HG02943 (cell line): ENCODE measurements at regions not wholly inside any gene's neighbourhood (a gene's known extent, or its start where the extent isn't known, plus 50 kb on each side); places are given as distances from the start of the nearest gene placed in this dataset.

ENCODE experiments used
- ATAC-seq: cut with Tn5 transposase; IDR thresholded peaks from one replicate; pipeline ENCODE4 v1.9.1; 2021; ENCODE audit warnings: mild to moderate bottlenecking, low read depth, moderate library complexity; ENCODE audit not compliant: unreplicated experiment

DNA sequence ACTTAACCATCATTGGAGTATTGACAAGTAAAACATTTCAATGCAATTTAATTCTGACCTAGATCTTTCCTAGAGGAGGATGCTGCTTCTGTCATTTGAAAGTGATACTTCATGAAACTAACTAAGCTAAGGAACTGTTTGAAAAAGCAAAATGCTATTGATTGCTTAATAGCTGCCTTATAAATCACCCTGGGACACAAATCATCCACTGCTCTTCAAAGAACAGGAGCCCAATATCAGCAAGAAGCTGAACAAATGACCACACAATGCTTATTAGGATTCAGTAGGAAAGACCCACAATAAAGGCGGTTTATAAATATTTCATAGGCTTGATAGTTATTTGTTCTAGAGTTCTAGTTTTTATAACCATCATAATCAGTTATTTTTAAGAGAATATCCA lies 216.3 kb downstream of the TEX36 start:
- ATAC-seq, result no peak

DNA sequence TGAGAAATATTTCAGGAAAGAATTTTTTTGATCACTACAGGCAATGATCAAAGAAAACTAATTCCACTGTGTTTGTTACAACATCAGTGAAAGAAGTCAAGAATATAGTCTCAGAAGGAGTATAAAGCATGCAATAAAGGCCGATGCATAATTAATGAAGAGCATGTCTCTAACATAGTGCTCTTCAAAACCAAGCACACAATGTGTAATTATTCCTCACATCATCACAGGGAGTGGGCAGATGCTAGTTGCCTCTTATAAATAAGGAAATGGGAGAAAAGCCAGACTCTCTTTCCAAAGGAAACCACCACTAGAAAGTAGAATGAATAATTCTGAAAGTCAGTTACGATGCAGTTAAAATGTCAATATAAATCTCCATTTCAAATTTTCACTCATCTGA lies 220.1 kb downstream of the TEX36 start:
- no peak for ATAC-seq

DNA sequence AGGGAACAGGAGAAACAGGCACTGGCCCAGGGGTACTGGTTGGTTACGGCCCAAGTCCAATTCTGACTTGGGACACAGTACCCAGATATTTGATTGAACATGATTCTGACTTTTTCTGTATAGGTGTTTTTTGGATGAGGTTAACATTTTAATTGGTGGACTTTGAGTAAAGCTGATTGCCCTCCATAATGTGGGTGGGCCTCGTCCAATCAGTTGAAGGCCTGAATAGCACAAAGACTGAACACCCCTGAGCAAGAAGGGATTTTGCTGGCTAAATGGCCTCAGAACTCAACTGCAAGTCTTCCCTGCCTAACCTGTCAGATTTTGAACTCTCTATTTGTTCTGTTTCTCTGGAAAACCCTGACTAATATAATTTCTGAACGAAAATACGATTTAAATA lies 222.6 kb downstream of the TEX36 start:
- no peak for ATAC-seq

DNA sequence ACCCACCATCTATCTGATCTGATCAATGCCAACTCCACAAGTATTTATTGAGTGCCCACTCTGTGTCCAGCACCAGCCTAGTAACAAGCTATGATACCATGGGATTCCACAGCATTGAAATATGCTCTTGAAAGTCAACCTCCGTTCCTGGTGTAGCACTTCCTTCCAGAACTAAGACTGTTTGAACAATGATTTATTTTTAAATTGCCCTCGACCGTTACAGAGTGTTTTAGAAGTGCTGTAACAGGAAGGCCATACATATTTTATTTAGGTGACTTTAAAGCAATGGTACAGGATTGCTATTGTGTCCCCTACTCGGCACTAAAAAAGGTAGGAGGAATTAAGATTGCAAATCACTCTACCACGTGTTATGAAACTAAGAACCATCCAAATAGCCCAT lies 225.6 kb downstream of the TEX36 start:
- no peak for ATAC-seq

DNA sequence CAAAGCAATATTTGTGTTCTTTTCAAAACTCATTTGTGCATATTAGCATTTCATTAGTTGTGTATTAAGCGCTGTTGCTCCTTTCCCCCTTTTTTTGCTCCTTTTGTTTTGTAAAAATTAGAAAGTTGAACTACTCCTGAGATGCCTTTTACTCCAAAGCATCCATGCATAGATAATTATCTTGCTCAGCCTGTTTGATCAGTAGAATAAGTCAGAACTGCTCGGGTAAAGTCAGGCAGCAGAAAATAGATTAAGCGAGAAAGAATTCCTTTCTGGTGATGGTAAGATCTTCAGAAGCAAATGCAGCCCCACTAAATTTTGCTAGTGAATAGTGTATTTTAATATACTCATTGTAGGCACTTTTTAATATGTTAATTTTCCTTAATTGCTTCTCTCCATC lies 227.1 kb downstream of the TEX36 start:
- no peak for ATAC-seq

DNA sequence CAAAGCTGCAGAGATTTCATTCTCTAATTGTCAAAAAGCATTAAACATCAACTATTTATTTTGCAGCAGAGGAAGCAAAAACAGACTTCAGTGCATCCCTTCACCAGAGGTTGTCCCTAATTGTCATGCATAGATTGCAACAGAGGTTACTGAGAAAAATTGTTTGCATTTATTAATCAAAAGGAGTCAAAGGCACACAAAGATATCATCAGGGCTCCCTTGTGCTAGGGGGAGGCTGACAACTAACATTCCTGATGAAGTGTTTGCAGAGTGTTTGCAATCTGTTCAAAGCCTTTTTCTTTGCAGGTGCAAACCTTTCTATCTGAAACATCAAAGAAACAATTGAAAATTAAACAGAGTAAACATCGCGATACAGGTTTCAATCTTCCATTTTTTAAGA lies 227.5 kb downstream of the TEX36 start:
- ATAC-seq, result no peak

DNA sequence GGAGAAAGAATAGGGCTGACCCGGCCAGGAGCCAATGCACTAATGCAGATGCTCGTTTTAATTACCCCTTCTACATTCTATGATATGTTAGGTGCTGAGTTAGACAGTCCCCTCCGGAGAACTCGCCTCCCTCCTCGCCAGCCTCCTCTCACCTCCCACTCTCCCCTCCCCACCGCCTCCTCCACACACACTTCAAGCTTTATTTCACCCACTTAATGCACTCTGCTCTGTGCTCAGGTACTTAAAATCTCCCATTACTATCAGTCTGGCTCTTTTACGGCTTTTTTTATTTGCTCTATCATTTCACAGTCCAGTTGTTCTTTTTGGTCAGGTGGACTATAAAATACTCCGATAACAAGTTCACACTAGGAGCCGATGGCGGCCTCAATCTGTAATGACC lies 231.6 kb downstream of the TEX36 start:
- ATAC-seq, result no peak

DNA sequence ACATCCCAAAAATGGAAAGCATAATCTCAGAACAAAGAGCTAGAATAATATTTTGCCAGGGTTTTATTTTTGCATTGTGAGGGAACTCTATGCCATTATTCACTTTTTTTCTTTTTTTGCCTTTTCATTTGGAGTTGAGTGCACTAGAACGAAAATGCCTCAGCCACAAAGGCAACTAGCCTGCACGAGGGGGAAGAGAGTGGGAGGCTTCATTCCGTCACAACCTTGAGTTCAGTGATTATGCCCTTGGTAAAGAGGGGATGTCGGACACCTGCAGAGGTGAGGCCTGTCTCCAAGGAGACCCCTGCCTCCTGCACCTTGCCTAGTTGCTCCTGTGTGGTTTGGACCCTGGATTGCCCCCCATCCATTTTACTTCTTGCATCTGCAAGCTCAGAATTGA lies 232.7 kb downstream of the TEX36 start:
- no peak for ATAC-seq

DNA sequence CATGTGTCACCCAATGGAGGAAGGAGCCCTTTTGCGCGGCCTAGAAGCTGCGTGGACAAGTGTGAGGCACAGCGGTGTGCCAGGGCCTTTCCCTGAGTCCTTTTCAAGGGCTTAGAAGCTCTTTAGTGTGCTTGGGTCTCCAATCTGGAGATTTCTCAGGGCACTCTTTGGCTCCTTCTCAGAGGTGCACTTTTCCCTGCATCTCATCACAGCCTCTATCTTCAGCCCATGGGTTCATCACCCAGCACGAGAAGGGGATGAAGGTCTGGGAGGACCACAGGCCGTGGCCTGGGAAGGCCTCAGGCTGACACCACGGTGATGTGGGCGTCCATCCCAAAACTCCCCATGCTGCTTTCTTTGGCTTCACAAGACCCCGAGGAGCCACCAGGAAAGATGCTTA lies 233.4 kb downstream of the TEX36 start:
- no peak for ATAC-seq

DNA sequence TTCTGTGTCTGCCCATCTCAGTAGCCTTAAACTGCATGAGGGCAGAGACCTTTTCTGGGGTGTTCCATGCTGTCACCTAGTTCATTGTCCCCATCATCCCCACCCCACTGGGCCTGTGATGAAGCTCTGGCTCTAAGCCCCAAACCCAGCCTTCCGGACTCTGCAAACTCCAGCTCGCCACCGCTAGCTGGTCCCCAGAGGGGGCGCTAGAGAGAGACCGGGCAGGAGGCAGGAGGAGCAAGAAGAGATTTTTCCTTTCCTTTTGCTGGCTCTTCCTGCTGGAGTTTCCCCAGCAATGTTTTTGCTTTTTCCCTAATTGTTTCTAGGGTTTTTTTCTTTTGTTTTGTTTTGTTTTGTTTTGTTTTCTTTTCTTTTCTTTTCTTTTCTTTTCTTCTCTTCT lies 234.4 kb downstream of the TEX36 start:
- ATAC-seq, result no peak

DNA sequence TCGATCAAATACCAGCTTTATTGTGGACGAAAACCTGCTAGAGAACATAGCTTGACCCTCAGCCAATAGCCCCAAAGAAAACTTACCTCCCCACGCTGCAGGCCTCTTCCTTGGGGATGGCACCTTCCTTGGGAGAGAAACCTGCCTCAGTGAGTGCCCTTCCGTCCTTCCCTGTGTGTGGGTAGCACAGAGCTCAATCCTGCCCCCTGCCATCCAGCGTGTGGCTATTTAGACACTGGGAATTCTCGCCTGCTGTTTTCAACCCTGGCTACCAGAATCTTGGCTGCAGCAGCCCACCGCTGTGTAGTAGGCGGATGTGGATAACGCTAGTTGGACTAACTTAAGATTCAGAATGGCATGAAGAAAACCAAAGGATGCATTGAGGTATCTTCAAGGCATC lies 238.2 kb downstream of the TEX36 start:
- ATAC-seq, result no peak

DNA sequence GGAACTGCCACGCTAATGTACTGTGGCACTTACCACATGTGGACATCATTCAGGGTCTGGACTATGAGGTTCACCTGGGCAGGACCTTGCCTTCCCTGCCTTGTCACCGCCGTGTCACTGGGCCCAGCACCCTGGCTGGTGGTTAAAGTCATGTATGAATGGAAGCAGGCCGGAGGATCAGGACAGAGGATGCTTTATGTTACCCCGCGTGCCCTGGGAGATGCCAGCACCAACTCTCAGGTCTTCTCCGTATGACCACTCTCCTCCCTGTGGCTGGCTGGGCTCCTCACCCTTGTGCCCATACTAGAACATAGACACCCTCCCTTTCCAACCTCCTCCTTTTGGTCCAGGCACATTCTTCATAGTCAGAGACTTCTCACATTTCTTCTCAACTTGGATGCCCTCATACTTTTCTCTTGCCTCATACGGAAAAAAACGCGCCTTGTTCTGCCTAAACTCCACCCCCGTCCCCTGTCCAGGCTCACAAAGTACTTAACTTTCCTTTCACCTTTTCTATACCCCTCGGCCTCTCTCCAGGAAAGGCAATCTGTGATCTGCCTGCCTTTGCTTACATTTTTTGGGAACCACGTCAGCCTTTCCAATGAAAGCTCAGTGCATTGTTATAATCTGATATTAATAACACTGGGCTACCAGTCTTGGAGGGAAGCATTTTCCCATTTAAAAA lies 240.0 kb downstream of the TEX36 start:
- ATAC-seq, result no peak

DNA sequence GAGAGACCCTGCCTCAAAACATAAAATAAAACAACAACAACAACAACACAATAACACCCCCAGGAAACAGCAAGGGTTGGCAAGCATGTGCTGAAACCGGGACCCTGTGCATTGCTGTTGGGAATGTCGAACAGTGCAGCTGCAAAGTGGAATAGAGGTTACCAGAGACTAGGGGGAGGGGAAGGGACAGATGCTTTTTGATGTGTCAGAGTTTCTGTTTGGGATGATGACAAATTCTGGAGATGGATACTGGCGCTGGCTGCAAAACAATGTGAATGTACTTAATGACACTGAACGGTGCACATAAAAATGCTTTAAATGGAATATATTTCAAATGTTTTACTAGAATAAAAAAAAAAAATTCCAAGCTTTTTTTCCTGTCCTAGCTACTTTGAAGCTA lies 241.8 kb downstream of the TEX36 start:
- ATAC-seq, result no peak

DNA sequence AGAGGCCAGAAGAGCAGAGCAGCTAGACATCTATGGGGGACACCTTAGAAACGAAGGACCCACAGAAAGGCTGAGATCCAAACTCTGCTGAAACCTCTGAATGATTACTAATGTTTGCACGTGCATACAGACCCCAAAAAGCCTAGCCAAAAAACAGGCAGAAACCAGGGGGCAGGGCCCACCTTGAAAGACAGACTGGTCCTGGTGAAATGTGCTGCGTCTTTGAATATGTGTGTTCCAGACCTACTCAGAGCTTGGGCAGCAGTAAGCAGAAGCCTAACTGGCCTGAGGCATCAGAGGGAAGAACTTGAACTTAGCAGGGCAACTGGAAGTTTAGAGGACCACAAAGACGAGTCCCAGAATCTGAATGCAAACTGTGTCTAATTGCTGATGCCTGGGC lies 251.8 kb downstream of the TEX36 start:
- no peak for ATAC-seq

DNA sequence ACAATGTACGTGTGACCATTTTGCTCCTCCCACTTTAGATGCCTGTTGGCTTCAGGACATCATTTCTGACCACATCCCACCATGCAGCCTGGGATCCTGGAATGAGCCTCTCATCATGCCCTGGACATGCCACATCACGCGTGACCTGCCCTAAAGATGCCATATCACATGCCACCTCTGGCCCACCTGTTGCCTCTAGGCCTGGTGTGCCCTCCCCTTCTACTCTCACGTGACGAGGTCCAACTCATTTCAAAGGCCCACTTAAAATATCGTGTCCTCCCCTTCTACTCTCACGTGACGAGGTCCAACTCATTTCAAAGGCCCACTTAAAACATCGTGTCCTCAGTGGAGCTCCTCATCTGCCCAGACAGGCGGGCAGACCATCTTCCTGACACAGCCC lies 254.9 kb downstream of the TEX36 start:
- no peak for ATAC-seq

DNA sequence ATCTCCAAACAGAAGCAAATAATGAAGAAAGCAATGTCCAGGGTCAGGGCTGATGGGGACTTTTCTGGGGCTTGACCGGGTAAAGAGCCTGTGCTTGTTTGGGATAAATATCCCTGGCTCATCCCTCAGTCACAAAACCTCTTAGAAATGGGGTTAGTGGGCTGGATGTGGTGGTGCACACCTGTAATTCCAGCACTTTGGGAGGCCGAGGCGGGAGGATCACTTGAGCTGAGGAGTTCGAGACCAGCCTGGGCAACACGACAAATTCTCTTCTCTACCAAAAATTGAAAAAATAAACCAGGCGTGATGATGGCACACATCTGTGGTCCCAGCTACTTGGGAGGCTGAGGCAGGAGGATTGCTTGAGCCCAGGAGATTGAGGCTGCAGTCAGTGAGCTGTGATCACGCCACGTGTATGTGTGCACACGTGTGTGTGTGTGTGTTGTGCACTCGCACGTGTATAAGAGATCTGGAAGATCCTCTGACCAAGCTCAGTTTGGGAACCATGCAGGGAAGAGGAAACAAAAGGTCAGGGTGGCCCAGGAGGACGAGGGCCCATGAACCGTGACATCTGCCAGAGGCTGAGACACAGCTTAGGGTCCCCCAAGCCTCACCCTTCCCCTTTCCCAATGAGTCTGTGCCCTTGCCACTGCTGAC lies 258.6 kb downstream of the TEX36 start:
- ATAC-seq, result no peak

DNA sequence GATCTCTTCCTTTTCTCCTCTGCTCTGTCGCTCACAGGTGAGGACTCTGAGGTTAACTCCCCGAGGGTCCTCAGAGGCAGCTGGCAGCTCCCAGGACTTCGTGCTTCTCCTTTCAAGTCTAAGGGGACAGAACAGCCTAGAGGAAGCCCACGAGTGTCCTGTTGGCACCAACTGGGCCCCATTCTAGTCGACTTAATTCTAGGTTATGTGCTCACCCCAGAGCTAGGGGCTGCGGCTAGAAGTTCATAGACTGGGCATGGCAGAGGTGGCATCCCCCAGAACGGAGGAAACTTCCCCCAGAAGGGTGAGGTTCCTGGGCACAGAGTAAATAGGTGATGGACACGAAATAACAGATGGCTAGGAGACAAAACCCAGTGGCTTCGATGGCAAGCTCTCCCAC lies 259.4 kb downstream of the TEX36 start:
- ATAC-seq, result no peak

DNA sequence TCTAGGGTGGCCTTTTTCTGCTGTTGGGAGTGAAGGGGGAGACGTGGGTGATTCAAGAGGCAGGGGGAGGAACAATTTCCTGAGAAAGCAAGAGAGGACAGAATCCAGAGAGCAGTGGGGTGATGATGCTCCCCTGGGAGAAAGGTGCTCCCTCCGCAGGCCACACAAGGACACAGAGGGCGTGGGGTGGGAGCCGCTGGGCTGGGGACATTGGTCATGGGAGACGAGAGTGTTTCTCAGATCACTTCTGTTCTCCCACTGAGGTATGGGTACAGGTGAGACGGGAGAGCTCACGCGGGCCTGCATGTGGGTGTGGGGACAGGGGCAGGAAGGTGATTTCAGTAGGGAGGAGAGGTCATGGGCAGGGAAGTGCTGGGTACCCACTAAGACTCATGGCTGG lies 259.5 kb upstream of the CTBP2 start:
- no peak for ATAC-seq

DNA sequence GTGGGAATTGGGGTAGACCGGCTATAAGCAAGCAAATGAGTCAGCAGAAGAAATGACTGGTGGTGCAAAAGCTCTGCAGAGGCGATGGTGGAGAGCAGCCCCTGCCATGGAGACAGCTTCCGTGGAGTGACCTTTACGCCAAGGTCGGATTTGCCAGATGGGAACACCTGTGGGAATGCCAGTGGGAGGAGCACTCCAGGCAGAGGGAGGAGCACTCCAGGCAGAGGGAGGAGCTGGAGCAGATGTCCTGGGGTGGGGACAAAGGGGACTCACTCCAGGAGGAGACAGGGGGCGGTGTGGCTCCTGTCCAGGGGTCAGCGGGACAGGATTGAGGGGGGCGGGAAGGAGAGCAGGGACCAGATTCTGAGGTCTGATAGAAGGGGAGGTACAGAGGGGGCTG lies 258.8 kb upstream of the CTBP2 start:
- ATAC-seq, result no peak

DNA sequence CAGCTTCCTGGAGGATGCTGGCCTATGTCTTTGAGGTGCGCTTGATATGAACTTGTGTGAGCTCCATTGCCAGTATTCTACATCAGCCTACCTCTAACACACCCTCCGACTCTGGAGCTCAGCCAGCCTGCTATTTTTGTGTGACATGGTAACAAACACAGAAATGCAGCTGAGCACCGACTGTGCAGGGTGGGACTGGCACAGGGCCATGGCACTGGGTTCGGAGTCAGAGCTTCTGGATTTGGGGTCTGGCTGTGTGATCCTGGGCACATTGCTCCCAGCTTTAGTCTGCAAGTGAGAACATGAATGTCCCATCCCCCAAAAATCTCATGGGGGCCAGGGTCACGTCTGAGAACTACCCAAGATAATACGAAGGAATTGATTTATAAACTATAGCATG lies 257.2 kb upstream of the CTBP2 start:
- ATAC-seq, result no peak

DNA sequence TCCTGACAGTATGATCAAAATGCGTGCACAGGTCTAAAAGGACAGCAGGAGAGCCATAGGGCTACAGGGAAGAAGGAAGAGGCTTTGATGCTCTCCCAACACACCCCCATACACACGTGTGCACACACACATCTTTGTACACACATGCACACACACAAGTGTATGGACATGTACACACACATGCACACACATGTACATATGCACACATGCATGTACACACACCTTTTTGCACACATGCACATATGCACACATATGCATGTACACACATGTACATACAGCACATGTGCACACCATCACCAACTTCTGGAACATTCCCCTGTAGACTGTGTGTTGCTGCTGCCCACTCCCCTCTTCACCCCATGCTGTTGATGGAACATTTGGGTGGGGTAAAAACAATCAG lies 255.6 kb upstream of the CTBP2 start:
- no peak for ATAC-seq

DNA sequence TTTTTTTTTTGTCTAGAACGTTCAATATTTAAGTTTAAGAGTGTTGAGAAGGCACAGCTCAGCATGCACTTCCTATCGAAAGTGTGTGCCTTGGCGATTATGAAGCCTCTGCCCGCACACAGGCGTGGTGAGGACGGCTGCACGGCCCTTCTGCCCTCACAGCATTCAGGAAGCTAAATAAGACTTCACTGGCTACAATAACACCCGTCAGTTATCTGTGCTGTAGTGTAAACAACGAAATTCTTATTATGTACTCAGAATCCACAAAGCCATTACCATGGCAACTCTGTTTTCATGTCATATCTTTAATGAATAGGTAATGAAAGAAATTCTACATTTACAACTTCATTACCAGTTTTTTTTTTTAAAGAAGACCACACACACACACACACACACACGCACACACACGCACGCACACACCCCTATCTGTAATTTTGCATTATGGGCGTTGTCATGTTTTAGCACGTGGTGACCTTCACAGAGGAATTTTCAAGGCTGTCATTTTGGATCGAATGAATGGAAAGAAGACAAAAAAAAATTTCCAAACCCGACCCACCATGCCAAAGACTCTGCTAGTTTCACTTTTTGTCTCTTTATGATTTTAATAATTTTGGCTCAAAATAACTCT lies 254.8 kb upstream of the CTBP2 start:
- no peak for ATAC-seq
